Stomach (tissue), 8 donors: ENCODE measurements at regions not wholly inside any gene's neighbourhood (a gene's known extent, or its start where the extent isn't known, plus 50 kb on each side); places are given as distances from the start of the nearest gene placed in this dataset.

ENCODE experiments used
- DNase-seq, 2 donors: peaks; one replicate each; pipeline versions ENCODE4 v3.0.0 to v3.0.0-alpha.2; 2013 to 2019
- H3K27ac ChIP-seq, 5 donors: fragments of 200-600 bp in 4 of 5; sonication (generic) in 4 of 5; one replicate each; pipeline ENCODE4 v1.5.1; 2013 to 2019; ENCODE audit warnings: mild to moderate bottlenecking in 1 of 5, moderate library complexity in 1 of 5
- H3K27me3 ChIP-seq, 3 donors: fragments of 200-600 bp; sonication (generic); one replicate each; pipeline ENCODE4 v1.5.1; 2017 to 2019; ENCODE audit warnings: mixed run types in 1 of 3
- H3K36me3 ChIP-seq, 4 donors: fragments of 200-600 bp; sonication (generic); 1 replicate in 3 of 4; 2 replicates in 1 of 4; pipeline ENCODE4 v1.5.1; 2016 to 2019
- H3K4me1 ChIP-seq, 4 donors: fragments of 200-600 bp; sonication (generic); one replicate each; pipeline ENCODE4 v1.5.1; 2016 to 2019
- H3K4me3 ChIP-seq, 4 donors: fragments of 200-600 bp; sonication (generic) in 3 of 4; one replicate each; pipeline ENCODE4 v1.5.1; 2016 to 2019; ENCODE audit warnings: mild to moderate bottlenecking in 1 of 4
- H3K9me3 ChIP-seq, 4 donors: fragments of 200-600 bp; sonication (generic); one replicate each; pipeline ENCODE4 v1.5.1; 2016 to 2019
- EP300 ChIP-seq: sonication (generic); formaldehyde crosslinking; IDR thresholded peaks from one replicate; pipeline ENCODE4 v1.6.1; 2017; ENCODE audit warnings: antibody characterized with exemption
- POLR2A ChIP-seq, 4 donors: fragments of 450-650 bp; IDR thresholded peaks; one replicate each; pipeline ENCODE4 v1.6.1; 2016; ENCODE audit warnings: antibody characterized with exemption in 4 of 4, control low read depth in 2 of 4, mild to moderate bottlenecking in 1 of 4, moderate library complexity in 1 of 4
- POLR2AphosphoS5 ChIP-seq, 3 donors: sonication (generic); formaldehyde crosslinking; IDR thresholded peaks; one replicate each; pipeline ENCODE4 v1.6.1; 2016; ENCODE audit warnings: antibody characterized with exemption in 3 of 3
- WGBS, 5 donors: extraction: QIAGEN DNeasy Blood & Tissue Kit in 3 of 5; methylation state at CpG; one replicate each; pipeline versions ENCODE4 v1.1.5 to v1.1.7; 2013 to 2018; 5-methylcytosine and 5-hydroxymethylcytosine counted together
- intact Hi-C: fragments of 100-400 bp; cut with DNase I; formaldehyde crosslinking; loops from one replicate; pipeline ENCODE4 v1.15.1; 2023; ENCODE audit warnings: low total_unique reads
- TF ChIP-seq, protein P1 (sequence below), 7 experiments: fragments of 450-650 bp in 4 of 7; fragments of 200-600 bp in 3 of 7; sonication (generic) in 3 of 7; IDR thresholded peaks; one replicate each; pipeline ENCODE4 v1.5.1; 2016 to 2019; ENCODE audit warnings: antibody characterized with exemption in 7 of 7, control low read depth in 2 of 7, mild to moderate bottlenecking in 1 of 7
- donor health status: healthy with polysubstance abuse.
- donor health status: Bipolar disorder and iron deficiency.
- donor health status: healthy.

GRCh38 chr14:42931308-42931707 lies 1324.6 kb downstream of the LRFN5 start:
- DNase-seq, result no peak
- H3K4me3 ChIP-seq, result no peak overlapping the region
- H3K27me3 ChIP-seq, result no peaks in the 10 kb centered on the region
- H3K9me3 ChIP-seq, result peaks cover 0 to 11% (median 0%) of the 10 kb centered on the region in 4 donors
- H3K4me1 ChIP-seq, result no peaks in the 10 kb centered on the region
- WGBS, 5 donors, result 71 to 83% (median 72%) methylated on average over 2 of the region's 2 CpGs
- TF ChIP-seq EP300, result no peak
- no peak for TF ChIP-seq POLR2A (IDR thresholded peaks at IDR 0.05)
- TF ChIP-seq, protein P1, sequence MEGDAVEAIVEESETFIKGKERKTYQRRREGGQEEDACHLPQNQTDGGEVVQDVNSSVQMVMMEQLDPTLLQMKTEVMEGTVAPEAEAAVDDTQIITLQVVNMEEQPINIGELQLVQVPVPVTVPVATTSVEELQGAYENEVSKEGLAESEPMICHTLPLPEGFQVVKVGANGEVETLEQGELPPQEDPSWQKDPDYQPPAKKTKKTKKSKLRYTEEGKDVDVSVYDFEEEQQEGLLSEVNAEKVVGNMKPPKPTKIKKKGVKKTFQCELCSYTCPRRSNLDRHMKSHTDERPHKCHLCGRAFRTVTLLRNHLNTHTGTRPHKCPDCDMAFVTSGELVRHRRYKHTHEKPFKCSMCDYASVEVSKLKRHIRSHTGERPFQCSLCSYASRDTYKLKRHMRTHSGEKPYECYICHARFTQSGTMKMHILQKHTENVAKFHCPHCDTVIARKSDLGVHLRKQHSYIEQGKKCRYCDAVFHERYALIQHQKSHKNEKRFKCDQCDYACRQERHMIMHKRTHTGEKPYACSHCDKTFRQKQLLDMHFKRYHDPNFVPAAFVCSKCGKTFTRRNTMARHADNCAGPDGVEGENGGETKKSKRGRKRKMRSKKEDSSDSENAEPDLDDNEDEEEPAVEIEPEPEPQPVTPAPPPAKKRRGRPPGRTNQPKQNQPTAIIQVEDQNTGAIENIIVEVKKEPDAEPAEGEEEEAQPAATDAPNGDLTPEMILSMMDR (IDR thresholded peaks at IDR 0.05), result no peak
- TF ChIP-seq POLR2AphosphoS5 (IDR thresholded peaks at IDR 0.05), result no peak
- intact Hi-C loops, result no loop called here
- no peak overlapping the region for H3K27ac ChIP-seq
- no peaks in the 10 kb centered on the region for H3K36me3 ChIP-seq

DNA sequence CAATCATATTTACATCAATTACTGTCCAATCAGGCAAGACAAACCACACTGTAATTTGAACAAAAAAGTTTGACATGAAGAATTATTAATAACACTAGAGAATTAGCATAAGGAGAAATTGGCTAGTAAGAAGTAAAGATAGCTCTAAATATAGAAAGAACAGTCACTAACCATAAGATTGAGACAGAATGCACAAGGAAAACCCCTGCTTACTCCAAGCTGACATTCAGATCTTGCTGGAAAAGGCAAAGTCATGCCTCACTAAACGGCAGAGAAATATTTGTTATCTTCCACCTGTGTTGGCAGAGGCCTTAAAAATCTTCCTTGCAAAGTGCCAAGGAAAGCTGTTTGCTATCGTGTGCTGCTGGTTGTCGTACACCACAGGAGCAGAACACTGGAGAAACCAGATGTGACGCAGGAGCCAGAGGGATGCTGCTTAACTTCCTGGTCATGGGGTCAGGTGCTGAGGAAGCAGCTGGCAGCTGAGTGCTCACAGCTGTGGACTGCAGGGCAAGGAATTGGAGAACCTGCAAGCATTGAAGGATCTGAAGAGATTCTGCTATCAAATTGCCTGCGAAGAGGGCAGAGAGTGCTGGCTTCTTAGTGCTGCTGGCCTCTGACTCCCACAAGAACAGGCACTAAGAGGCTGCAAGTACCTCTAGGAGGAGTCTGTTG lies 1323.3 kb downstream of the LRFN5 start:
- DNase-seq, result peak in 1 of 2 donors; percentile 60

DNA sequence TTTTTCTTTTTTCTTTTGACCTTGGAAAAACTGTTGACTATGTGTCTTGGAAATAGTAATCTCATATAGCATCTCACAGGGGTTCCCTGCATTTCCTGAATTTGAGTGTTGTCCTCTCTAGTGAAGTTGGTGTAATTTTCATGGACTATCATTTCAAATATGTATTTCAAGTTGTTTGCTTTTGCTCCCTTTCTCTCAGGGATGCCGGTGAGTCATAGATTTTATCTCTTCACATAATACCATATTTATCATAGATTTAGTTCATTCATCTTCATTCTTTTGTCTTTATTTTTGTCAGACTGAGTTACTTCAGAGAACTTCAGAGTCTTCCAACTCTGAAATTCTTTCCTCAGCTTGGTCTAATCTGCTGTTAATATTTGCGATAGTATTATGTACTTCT lies 1320.6 kb downstream of the LRFN5 start:
- DNase-seq, result no peak
- whole genome bisulfite sequencing, 5 donors, result 82 to 99% (median 95%) methylated on average over 2 of the region's 2 CpGs
- Histone ChIP-seq H3K27ac (no peak overlapping the region), H3K9me3 (peaks cover 0 to 16% (median 2%) of the 10 kb centered on the region in 4 donors), H3K36me3 (no peaks in the 10 kb centered on the region), H3K27me3 (no peaks in the 10 kb centered on the region), H3K4me3 (no peak overlapping the region), H3K4me1 (no peaks in the 10 kb centered on the region)
- TF ChIP-seq EP300, result no peak
- TF ChIP-seq, protein P1 (IDR thresholded peaks at IDR 0.05), result no peak
- no peak for TF ChIP-seq POLR2A (IDR thresholded peaks at IDR 0.05)
- TF ChIP-seq POLR2AphosphoS5 (IDR thresholded peaks at IDR 0.05), result no peak
- intact Hi-C loops, result no loop called here

More for the DNA sequence above, 1323.3 kb downstream of the LRFN5 start:
- 35 to 48% (median 42%) methylated on average over 5 of the region's 5 CpGs for WGBS, 5 donors
- TF ChIP-seq, protein P1 (IDR thresholded peaks at IDR 0.05), result no peak
- no peak for TF ChIP-seq POLR2A (IDR thresholded peaks at IDR 0.05)
- TF ChIP-seq EP300, result no peak
- no peak for TF ChIP-seq POLR2AphosphoS5 (IDR thresholded peaks at IDR 0.05)
- Histone ChIP-seq H3K4me3 (no peak overlapping the region), H3K27ac (no peak overlapping the region), H3K27me3 (no peaks in the 10 kb centered on the region), H3K9me3 (peaks cover 0 to 11% (median 0%) of the 10 kb centered on the region in 4 donors), H3K4me1 (no peaks in the 10 kb centered on the region), H3K36me3 (no peaks in the 10 kb centered on the region)
- intact Hi-C loops, result no loop called here

DNA sequence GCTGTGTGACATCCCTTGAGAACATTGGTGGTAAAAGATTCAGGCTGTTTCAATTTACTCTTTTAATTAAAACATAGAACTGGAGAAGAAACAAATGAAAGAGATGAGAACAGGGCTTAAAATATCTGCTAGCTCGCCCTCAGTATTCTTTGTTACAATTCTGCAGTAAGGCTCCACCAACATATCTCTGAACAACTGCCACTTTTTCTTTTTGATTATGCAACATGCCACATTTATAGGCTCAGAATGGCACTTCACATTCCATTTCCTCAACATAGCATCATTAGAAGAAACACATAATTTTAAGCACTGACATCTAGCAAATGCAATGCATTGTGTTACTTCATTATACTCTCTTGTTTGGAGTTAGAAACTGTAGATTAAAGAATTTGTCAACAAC lies 1315.2 kb downstream of the LRFN5 start:
- 67 to 83% (median 71%) methylated on average over 1 of the region's 1 CpG for WGBS, 5 donors
- Histone ChIP-seq H3K4me1 (no peaks in the 10 kb centered on the region), H3K27ac (no peak overlapping the region), H3K27me3 (no peaks in the 10 kb centered on the region), H3K36me3 (no peaks in the 10 kb centered on the region), H3K4me3 (no peak overlapping the region), H3K9me3 (peaks cover 0 to 5% (median 2%) of the 10 kb centered on the region in 4 donors)
- DNase-seq, result no peak
- intact Hi-C loops, result no loop called here
- TF ChIP-seq POLR2AphosphoS5 (IDR thresholded peaks at IDR 0.05), result no peak
- no peak for TF ChIP-seq POLR2A (IDR thresholded peaks at IDR 0.05)
- TF ChIP-seq, protein P1 (IDR thresholded peaks at IDR 0.05), result no peak
- TF ChIP-seq EP300, result no peak
